Suprapubic skin (tissue), 4 donors: ENCODE measurements at regions not wholly inside any gene's neighbourhood (a gene's known extent, or its start where the extent isn't known, plus 50 kb on each side); places are given as distances from the start of the nearest gene placed in this dataset.

Experiments
- CTCF ChIP-seq, 2 donors: fragments of 200-600 bp in 1 of 2; fragments of 450-650 bp in 1 of 2; sonication (generic) in 1 of 2; IDR thresholded peaks; one replicate each; pipeline ENCODE4 v1.5.1; 2016 to 2019; ENCODE audit warnings: antibody characterized with exemption in 2 of 2, mild to moderate bottlenecking in 1 of 2, moderate library complexity in 1 of 2
- EP300 ChIP-seq: sonication (generic); formaldehyde crosslinking; IDR thresholded peaks from one replicate; pipeline ENCODE4 v1.6.1; 2017; ENCODE audit warnings: antibody characterized with exemption
- POLR2AphosphoS5 ChIP-seq, 3 donors: sonication (generic); formaldehyde crosslinking; IDR thresholded peaks; one replicate each; pipeline ENCODE4 v1.6.1; 2017; ENCODE audit warnings: antibody characterized with exemption in 3 of 3

GRCh38 chr1:216793303-216793702 lies 70.1 kb upstream of the ESRRG start:
- TF ChIP-seq CTCF (IDR thresholded peaks at IDR 0.05) (no peak), POLR2AphosphoS5 (IDR thresholded peaks at IDR 0.05) (no peak), EP300 (no peak)
